CD4-positive, alpha-beta T cell treated with Interferon gamma for 1 hour (primary cell): ENCODE measurements at regions not wholly inside any gene's neighbourhood (a gene's known extent, or its start where the extent isn't known, plus 50 kb on each side); places are given as distances from the start of the nearest gene placed in this dataset.

Experiments
- DNase-seq: peaks from one replicate; pipeline ENCODE4 v3.0.0-alpha.2; 2020

DNA sequence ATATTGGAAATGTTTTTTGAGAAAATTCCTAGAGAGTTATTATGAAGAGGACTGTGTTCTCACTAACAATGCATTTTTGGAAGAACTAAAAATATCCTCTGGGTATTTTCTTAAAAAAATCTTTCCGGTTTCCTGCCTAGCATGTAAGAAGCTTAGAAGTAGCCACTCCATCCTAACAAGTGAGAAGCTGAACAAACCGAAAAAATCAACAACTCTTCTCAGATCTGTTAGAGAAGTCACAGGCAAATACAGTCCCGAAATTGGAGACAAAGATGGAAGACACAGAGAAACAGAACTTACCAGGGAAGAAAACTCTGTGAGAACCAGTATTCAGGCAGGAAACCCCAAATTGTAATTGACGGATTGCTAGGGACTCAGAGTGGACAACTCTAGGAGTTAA, 173.0 kb downstream of the KLF12 start:
- DNase-seq, result no peak

- no peak for DNase-seq
Measured at GRCh38 chr13:73960474-73960873, 173.7 kb downstream of the KLF12 start.

DNA sequence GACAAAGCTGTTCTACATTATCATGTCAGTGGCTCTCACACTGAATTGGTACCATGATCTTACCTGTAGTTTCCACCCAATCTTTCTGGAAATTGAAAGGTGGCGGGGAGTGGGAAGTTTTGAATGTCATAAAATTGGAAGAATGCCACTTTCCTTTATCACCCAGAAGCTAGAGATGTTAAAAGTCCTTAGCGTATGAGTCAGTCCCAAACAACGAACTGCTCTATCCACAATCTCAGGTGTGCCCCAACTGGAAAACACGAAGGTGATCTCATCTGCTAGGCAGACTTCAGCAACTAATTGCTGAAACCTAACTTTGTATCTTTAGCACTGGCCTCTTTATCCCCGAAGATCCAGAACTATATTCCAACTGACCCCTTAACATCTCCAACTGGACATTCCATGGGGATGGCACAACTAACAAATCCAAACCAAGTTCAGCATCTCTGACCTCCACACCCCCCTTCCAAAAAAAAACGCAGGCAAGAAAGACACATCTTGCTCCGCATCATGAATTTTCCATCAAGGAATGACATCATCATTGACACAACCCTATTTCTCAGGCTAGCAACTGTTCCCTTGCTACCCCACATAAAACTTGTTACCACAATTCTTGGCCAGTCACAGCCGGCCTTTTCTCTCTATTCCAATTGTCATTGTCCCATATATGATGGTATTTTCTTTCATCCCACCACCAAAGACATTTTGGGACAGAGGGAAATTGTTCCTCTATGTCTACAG, 175.4 kb downstream of the KLF12 start:
- DNase-seq, result no peak

- DNase-seq, result no peak
Measured at GRCh38 chr13:73957889-73958288, 176.3 kb downstream of the KLF12 start.

DNA sequence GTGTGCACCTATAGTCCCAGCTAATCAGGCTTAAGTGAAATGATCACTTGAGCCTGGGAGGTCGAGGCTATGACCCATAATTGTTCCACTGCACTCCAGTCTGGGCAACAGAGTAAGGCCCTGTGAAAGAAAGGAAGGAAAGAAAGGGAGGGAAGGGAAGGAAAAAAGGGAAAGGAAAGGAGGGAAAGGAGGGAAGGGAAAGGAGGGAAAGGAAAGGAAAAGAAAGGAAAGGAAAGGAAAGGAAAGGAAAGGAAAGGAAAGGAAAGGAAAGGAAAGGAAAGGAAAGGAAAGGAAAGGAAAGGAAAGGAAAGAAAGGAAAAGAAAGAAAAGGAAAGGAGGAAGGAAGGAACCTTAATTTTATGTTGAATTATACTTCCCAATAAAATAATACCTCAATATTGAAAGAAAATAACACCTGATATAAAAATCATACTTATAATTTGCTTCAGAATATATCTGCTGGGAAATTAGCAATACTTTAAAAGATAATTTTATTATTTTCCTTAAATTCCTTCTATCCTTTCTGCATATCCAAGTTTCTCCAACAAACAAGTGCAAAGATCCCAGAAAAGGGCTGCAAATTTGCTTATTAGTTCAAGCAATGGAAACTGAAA, 177.3 kb downstream of the KLF12 start:
- DNase-seq, result no peak

DNA sequence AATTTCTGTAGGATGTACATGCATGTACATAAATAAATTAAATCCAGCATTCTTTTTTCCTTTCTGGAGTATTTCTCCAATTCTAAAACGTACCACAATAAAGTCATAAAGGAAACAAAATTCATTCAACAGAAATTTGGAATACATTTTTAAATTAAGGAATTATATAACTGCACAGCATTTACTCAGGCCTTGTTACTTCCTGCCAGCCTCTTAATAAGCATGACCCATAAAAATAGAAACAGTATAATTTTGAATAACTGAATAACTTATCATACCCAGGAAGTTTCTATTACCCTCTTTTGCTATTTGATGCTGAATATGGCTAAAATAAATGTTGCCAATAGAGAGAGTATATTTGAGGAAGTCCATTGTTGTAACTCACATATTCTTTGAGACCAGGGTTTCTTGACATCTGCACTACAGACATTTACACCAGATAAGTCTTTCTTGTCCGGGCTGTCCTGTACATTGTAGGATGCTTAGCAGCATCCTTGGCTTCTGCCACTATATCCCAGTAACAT, 178.2 kb downstream of the KLF12 start:
- DNase-seq, result no peak

DNA sequence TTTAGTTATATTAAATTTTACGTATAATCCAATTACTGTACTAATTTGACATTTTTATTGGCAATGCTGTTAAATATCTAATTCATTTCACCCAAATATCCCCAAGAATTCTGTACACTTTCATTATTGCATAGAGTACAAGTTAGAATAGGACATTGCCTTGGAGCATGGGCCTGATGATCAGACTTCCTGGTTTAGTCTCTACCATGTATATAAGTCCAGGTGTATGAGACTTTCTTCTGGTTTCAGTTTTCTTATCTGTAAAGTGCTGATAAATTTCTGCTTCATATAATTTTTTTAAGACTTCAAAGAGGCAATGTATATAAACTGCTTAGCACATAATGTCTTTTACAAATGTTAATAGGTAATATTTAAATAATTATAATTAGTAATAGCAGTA, 179.4 kb downstream of the KLF12 start:
- DNase-seq, result no peak

GRCh38 chr13:73952648-73953047, 181.6 kb downstream of the KLF12 start:
- DNase-seq, result no peak

GRCh38 chr13:73948848-73949529, 185.2 kb downstream of the KLF12 start:
- DNase-seq, result no peak

DNA sequence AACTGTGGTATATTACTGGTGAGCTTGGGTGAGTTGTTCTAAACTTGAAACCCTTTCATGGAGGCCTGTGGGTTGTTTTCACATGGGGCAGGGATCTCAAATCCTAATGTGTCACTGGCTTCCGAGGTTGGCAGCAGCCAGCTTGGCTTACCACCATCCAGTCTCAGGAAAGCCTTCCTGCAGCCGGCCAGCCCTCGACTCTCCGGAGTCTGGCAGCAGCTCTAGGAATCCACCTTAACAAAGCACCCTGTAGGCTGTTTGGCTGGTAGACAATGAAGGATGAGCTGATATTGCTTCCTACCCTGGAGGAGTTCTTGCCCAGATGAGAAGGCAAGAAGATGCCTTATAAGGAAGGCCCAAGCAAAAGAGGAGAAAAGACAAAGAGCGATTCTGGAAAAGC, 188.3 kb downstream of the KLF12 start:
- DNase-seq, result no peak

DNA sequence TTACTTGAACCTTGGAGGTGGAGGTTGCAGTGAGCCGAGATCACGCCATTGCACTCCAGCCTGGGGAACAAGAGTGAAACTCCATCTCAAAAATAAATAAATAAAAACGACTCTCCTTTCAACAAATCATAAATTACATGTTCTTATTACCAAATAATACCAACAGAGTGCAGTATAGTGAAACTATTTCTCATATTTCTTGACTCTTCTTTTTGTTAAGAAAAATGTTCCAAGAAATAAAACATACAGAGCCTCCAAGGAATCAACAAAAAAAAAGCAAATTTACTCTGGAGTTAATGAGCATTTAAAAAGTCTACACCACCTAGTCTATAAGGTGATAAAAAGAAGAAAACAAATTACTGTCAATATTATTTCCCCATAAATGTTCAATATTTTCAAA, 188.8 kb downstream of the KLF12 start:
- no peak for DNase-seq

DNA sequence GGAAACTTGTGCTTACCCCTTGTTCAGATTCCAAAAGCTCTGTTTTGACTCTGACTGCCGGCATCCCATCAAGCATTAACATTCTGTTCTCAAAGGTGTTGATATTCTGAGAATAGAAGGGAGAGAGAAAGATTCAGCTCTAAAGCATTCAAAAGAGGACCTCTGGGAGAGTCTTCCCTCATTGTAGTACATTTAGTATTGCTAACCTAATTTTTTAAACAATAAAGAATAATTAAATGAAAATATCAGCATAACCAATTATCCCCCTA, 190.3 kb downstream of the KLF12 start:
- DNase-seq, result no peak

DNA sequence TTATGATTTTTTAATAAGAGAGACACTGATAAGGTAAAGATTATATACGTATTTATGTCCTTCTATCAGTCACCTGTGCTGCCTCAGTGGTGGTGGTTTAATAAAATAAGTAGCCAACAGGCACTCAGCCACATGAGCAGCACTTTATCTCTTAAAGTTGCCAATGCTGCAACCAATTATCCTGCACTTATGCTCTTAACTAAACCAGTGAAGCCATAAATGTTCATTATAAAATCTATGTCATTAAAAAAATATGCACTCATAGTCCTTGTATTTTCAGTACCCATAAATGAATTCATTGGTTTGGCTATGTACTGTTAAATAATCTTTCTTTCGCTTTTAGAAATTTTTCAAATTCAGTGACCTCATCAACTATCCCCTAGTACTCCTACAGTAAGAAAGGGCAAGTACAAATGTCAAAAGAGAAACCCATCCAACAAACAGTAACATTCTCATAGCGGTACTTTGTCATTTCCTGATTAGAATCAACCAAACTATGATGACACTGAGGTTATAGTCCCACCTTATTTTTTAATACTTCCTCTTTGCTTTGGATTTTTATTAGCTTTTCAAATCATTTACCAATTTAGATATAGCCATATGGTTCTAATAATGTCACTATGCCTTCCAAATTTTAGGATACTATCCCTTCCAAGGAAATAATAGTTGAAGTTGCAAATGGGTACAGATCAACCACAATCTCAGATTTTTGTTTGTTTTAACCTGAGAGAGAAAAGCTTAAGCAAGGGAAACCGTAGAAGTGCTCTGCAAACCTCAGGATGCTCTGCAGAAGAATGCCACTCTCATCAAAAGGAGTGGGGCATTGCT, 190.9 kb downstream of the KLF12 start:
- DNase-seq, result no peak

- DNase-seq, result no peak
Measured at GRCh38 chr13:73941752-73942151, 192.5 kb downstream of the KLF12 start.

- DNase-seq, result no peak
Measured at GRCh38 chr13:73940098-73940497, 194.1 kb downstream of the KLF12 start.

- DNase-seq, result no peak
Measured at GRCh38 chr13:73939603-73940002, 194.6 kb downstream of the KLF12 start.

GRCh38 chr13:73939071-73939380, 195.2 kb downstream of the KLF12 start:
- DNase-seq, result no peak

GRCh38 chr13:73938372-73939070, 195.7 kb downstream of the KLF12 start:
- DNase-seq, result no peak

GRCh38 chr13:73937441-73937840, 196.8 kb downstream of the KLF12 start:
- DNase-seq, result no peak

GRCh38 chr13:73935991-73936390, 198.2 kb downstream of the KLF12 start:
- DNase-seq, result no peak

DNA sequence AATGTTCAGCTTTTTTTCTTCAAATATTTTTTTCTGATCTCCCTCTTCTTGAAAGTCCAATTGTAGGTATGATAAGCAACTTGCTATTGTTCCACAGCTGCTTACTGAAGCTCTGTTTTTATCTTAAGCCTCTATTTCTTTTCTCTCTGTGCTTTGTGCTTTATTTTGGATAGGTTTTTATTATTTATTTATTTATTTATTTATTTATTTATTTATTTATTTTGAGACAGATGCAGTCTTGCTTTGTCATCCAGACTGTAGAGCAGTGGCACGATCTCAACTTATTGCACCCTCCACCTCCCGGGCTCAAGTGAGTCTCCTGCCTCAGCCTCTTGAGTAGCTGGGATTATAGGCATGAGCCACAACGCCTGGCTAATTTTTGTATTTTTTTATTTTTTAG, 199.4 kb downstream of the KLF12 start:
- no peak for DNase-seq

GRCh38 chr13:73934215-73934641, 200.0 kb downstream of the KLF12 start:
- no peak for DNase-seq

- no peak for DNase-seq
Measured at GRCh38 chr13:73933795-73934194, 200.4 kb downstream of the KLF12 start.
